ENCODE measurements at regions not wholly inside any gene's neighbourhood (a gene's known extent, or its start where the extent isn't known, plus 50 kb on each side); places are given as distances from the start of the nearest gene placed in this dataset.
"Not testable (repeated sequence)": the region's sequence is repeated elsewhere in the genome, so short reads cannot be mapped to it uniquely, and the experiment has no call there.

- not testable (repeated sequence) for DNase-seq (ENCODE audit: low spot score)
Observed at GRCh38 chr20:29533566-29534177, 1723.8 kb upstream of the DEFB115 start.

GRCh38 chr20:29566901-29567635 lies 1690.4 kb upstream of the DEFB115 start:
- DNase-seq (ENCODE audit: low spot score): not testable (repeated sequence)

- DNase-seq (ENCODE audit: low spot score): not testable (repeated sequence)
Observed at GRCh38 chr20:29567671-29568070, 1689.8 kb upstream of the DEFB115 start.

GRCh38 chr20:29570126-29570525 lies 1687.3 kb upstream of the DEFB115 start:
- DNase-seq (ENCODE audit: low spot score): not testable (repeated sequence)

- not testable (repeated sequence) for DNase-seq (ENCODE audit: low spot score)
Observed at GRCh38 chr20:29589530-29589929, 1667.9 kb upstream of the DEFB115 start.

- not testable (repeated sequence) for DNase-seq (ENCODE audit: low spot score)
Observed at GRCh38 chr20:29604163-29604562, 1653.3 kb upstream of the DEFB115 start.

GRCh38 chr20:29606171-29606570 lies 1651.3 kb upstream of the DEFB115 start:
- DNase-seq (ENCODE audit: low spot score): not testable (repeated sequence)

- not testable (repeated sequence) for DNase-seq (ENCODE audit: low spot score)
Observed at GRCh38 chr20:29629395-29629794, 1628.1 kb upstream of the DEFB115 start.
